H1 (cell line): ENCODE measurements at regions not wholly inside any gene's neighbourhood (a gene's known extent, or its start where the extent isn't known, plus 50 kb on each side); places are given as distances from the start of the nearest gene placed in this dataset.

Experiments
- CTCF ChIA-PET: fragments of 300-600 bp; sonication (Branson Sonifier 250); formaldehyde crosslinking; loops from one replicate; lab custom pipeline; 2021; ENCODE audit not compliant: partially characterized antibody; lab: Charles Lee
- POLR2A ChIA-PET: fragments of 300-600 bp; sonication (Branson Sonifier 250); formaldehyde crosslinking; loops from one replicate; lab custom pipeline; 2021; ENCODE audit warnings: inconsistent platforms; ENCODE audit not compliant: partially characterized antibody; lab: Charles Lee
- DNase-seq, 2 experiments: peaks; one replicate each; pipeline versions ENCODE4 v3.0.0 to v3.0.0-alpha.2; 2010 to 2022; ENCODE audit warnings: low spot score in 2 of 2, low read depth in 1 of 2, mixed read lengths in 1 of 2
- FAIRE-seq: peaks from 2 replicates; lab custom pipeline; 2011; peaks lifted over from hg19 to GRCh38; lab: Jason Lieb, UNC
- H2AFZ ChIP-seq: 2 replicates; pipeline ENCODE4 v1.8.1; 2012; ENCODE audit warnings: low read length, inconsistent platforms
- H2AK5ac ChIP-seq: 2 replicates; pipeline ENCODE4 v1.6.1; 2013; ENCODE audit warnings: low read depth, low read length
- H2BK120ac ChIP-seq: replicated peaks from 2 replicates; pipeline ENCODE3; 2013; ENCODE audit warnings: low read depth, low read length, inconsistent platforms
- H2BK12ac ChIP-seq: 2 replicates; pipeline ENCODE4 v1.6.1; 2013; ENCODE audit warnings: low read depth, low read length
- H2BK15ac ChIP-seq: 2 replicates; pipeline ENCODE4 v1.6.1; 2013; ENCODE audit warnings: low read length
- H2BK20ac ChIP-seq: 2 replicates; pipeline ENCODE4 v1.6.1; 2013; ENCODE audit warnings: low read length
- H2BK5ac ChIP-seq: 2 replicates; pipeline ENCODE4 v1.6.1; 2013; ENCODE audit warnings: low read depth, low read length
- H3K14ac ChIP-seq: 2 replicates; pipeline ENCODE4 v1.6.1; 2013; ENCODE audit warnings: inconsistent platforms; ENCODE audit not compliant: insufficient read length
- H3K18ac ChIP-seq: 2 replicates; pipeline ENCODE4 v1.6.1; 2013; ENCODE audit warnings: low read length; ENCODE audit errors: extremely low read depth
- H3K23ac ChIP-seq: 2 replicates; pipeline ENCODE4 v1.6.1; 2013; ENCODE audit warnings: inconsistent platforms; ENCODE audit not compliant: insufficient read length
- H3K23me2 ChIP-seq: 2 replicates; pipeline ENCODE4 v1.6.1; 2013; ENCODE audit warnings: low read depth, low read length
- H3K27ac ChIP-seq: 2 replicates; pipeline ENCODE4 v1.6.1; 2011; ENCODE audit warnings: low read depth, low read length, inconsistent platforms
- H3K27me3 ChIP-seq, 4 experiments: replicated peaks in 1 of 4; 1 replicate in 1 of 4; 2 replicates in 3 of 4; pipeline versions ENCODE4 v1.6.1 to v1.8.1; 2011 to 2013; ENCODE audit warnings: low read length in 3 of 4, mild to moderate bottlenecking in 3 of 4, inconsistent platforms in 2 of 4, mixed read lengths in 2 of 4, moderate library complexity in 1 of 4; ENCODE audit not compliant: control insufficient read depth in 3 of 4, insufficient read depth in 3 of 4; ENCODE audit errors: extremely low read depth in 1 of 4
- H3K36me3 ChIP-seq, 4 experiments: 2 replicates each; pipeline versions ENCODE4 v1.6.1 to v1.8.1; 2011 to 2013; ENCODE audit warnings: mild to moderate bottlenecking in 4 of 4, low read length in 3 of 4, moderate library complexity in 2 of 4, control low read depth in 1 of 4, inconsistent platforms in 1 of 4; ENCODE audit not compliant: insufficient read depth in 4 of 4, control insufficient read depth in 2 of 4
- H3K4ac ChIP-seq: replicated peaks from 2 replicates; pipeline ENCODE3; 2013; ENCODE audit warnings: low read length, low read depth, mixed read lengths, inconsistent platforms; ENCODE audit not compliant: insufficient read length
- H3K4me1 ChIP-seq, 4 experiments: replicated peaks in 1 of 4; 1 replicate in 1 of 4; 2 replicates in 3 of 4; pipeline versions ENCODE4 v1.6.1 to v1.8.1; 2011 to 2013; ENCODE audit warnings: low read length in 3 of 4, inconsistent platforms in 2 of 4, mixed read lengths in 1 of 4; ENCODE audit not compliant: insufficient read depth in 4 of 4, control insufficient read depth in 3 of 4
- H3K4me2 ChIP-seq, 2 experiments: 2 replicates each; pipeline versions ENCODE4 v1.6.1 to v1.8.1; 2011 to 2013; ENCODE audit warnings: low read depth in 2 of 2, low read length in 2 of 2, control low read depth in 1 of 2, inconsistent platforms in 1 of 2, mild to moderate bottlenecking in 1 of 2; ENCODE audit not compliant: insufficient read depth in 1 of 2
- H3K4me3 ChIP-seq, 4 experiments: fragments of 200-600, 300-600 bp in 1 of 4; sonication (generic), shearing (Covaris generic), sonication (Bioruptor Twin) in 1 of 4; 2 replicates each; pipeline versions ENCODE4 v1.5.1 to v1.8.1; 2011 to 2016; ENCODE audit warnings: low read length in 4 of 4, low read depth in 3 of 4, control low read depth in 2 of 4, inconsistent platforms in 2 of 4, mild to moderate bottlenecking in 2 of 4, mixed read lengths in 1 of 4, moderate library complexity in 1 of 4; ENCODE audit not compliant: insufficient read depth in 2 of 4; ENCODE audit errors: extremely low read depth in 1 of 4
- H3K56ac ChIP-seq: replicated peaks from 2 replicates; pipeline ENCODE3; 2013; ENCODE audit warnings: low read depth, mild to moderate bottlenecking, mixed read lengths, low read length, inconsistent platforms; ENCODE audit not compliant: insufficient read length
- H3K79me1 ChIP-seq: 2 replicates; pipeline ENCODE4 v1.6.1; 2013; ENCODE audit warnings: low read depth, low read length, control low read depth
- H3K79me2 ChIP-seq, 2 experiments: 2 replicates each; pipeline versions ENCODE4 v1.6.1 to v1.8.1; 2012 to 2013; ENCODE audit warnings: low read length in 2 of 2, mild to moderate bottlenecking in 2 of 2, inconsistent platforms in 1 of 2; ENCODE audit not compliant: insufficient read depth in 2 of 2, control insufficient read depth in 1 of 2
- H3K9ac ChIP-seq, 4 experiments: replicated peaks in 1 of 4; 1 replicate in 1 of 4; 2 replicates in 3 of 4; pipeline versions ENCODE4 v1.6.1 to v1.8.1; 2011 to 2013; ENCODE audit warnings: low read depth in 3 of 4, low read length in 3 of 4, control low read depth in 2 of 4, mild to moderate bottlenecking in 2 of 4, moderate library complexity in 2 of 4, inconsistent platforms in 1 of 4; ENCODE audit errors: extremely low read depth in 1 of 4
- H3K9me3 ChIP-seq, 2 experiments: 2 replicates each; pipeline versions ENCODE4 v1.6.1 to v1.8.1; 2012 to 2013; ENCODE audit warnings: mild to moderate bottlenecking in 2 of 2, moderate library complexity in 2 of 2, control low read depth in 1 of 2, inconsistent platforms in 1 of 2, low read depth in 1 of 2, low read length in 1 of 2, mixed read lengths in 1 of 2; ENCODE audit not compliant: insufficient read depth in 2 of 2
- H4K20me1 ChIP-seq, 2 experiments: replicated peaks in 1 of 2; 2 replicates each; pipeline versions ENCODE3 to v1.8.1; 2011 to 2013; ENCODE audit warnings: inconsistent platforms in 2 of 2, low read length in 2 of 2, mild to moderate bottlenecking in 1 of 2; ENCODE audit not compliant: insufficient read depth in 2 of 2, control insufficient read depth in 1 of 2
- H4K5ac ChIP-seq: 2 replicates; pipeline ENCODE4 v1.6.1; 2013; ENCODE audit warnings: low read length, low read depth, mixed read lengths, inconsistent platforms; ENCODE audit not compliant: insufficient read length
- H4K8ac ChIP-seq: 2 replicates; pipeline ENCODE4 v1.8.0; 2013; ENCODE audit warnings: mild to moderate bottlenecking, moderate library complexity, low read length, inconsistent platforms; ENCODE audit not compliant: insufficient read depth; ENCODE audit errors: extremely low read depth
- H4K91ac ChIP-seq: replicated peaks from 2 replicates; pipeline ENCODE3; 2013; ENCODE audit warnings: low read length, mixed read lengths, inconsistent platforms; ENCODE audit not compliant: insufficient read length
- ASH2L ChIP-seq: fragments of 200-600, 300-600 bp; sonication (generic); IDR thresholded peaks from one replicate; pipeline ENCODE4 v1.7.1; 2017; ENCODE audit warnings: low read length
- BRCA1 ChIP-seq: IDR thresholded peaks from 2 replicates; pipeline ENCODE4 v1.6.1; 2012; ENCODE audit warnings: low read depth, low read length, improper control_type of control experiment
- HDAC6 ChIP-seq: IDR thresholded peaks from one replicate; pipeline ENCODE4 v1.7.1; 2012; ENCODE audit warnings: low read depth, mild to moderate bottlenecking, inconsistent platforms, low read length, moderate library complexity
- KDM4A ChIP-seq: IDR thresholded peaks from one replicate; pipeline ENCODE4 v1.7.1; 2012; ENCODE audit warnings: low read depth, mild to moderate bottlenecking, moderate library complexity, low read length, inconsistent platforms; ENCODE audit not compliant: severe bottlenecking
- NRF1 ChIP-seq: IDR thresholded peaks from 2 replicates; pipeline ENCODE4 v1.6.1; 2011; ENCODE audit warnings: mild to moderate bottlenecking, low read depth, low read length, improper control_type of control experiment
- SP1 ChIP-seq: IDR thresholded peaks from 2 replicates; pipeline ENCODE4 v1.6.1; 2011; ENCODE audit warnings: low read depth, low read length
- SUZ12 ChIP-seq: fragments of 200-600 bp; sonication (generic); IDR thresholded peaks from 2 replicates; pipeline ENCODE4 v1.6.1; 2012; ENCODE audit warnings: mild to moderate bottlenecking, inconsistent platforms, low read length, moderate library complexity, mixed read lengths

GRCh38 chr14:28102001-28102400 lies 664.6 kb upstream of the FOXG1 start:
- no peak overlapping the region for H2BK120ac ChIP-seq
- no peak overlapping the region for H2BK15ac ChIP-seq
- POLR2A ChIA-PET: no interaction called here
- H3K36me3 ChIP-seq: no peaks in the 10 kb centered on the region
- no peak overlapping the region for H3K9ac ChIP-seq
- H4K91ac ChIP-seq: no peak overlapping the region
- TF ChIP-seq BRCA1 (no peak), KDM4A (no peak), SP1 (no peak), ASH2L (no peak), HDAC6 (no peak), NRF1 (no peak), SUZ12 (no peak)
- TF ChIP-seq, all 59 proteins: peak for 0
- no peaks in the 10 kb centered on the region for H3K79me1 ChIP-seq
- no peak overlapping the region for H3K18ac ChIP-seq
- H2BK20ac ChIP-seq: no peak overlapping the region
- H3K23me2 ChIP-seq: no peaks in the 10 kb centered on the region
- H3K27me3 ChIP-seq: no peaks in the 10 kb centered on the region
- no peaks in the 10 kb centered on the region for H3K4me1 ChIP-seq
- no peak overlapping the region for H2BK12ac ChIP-seq
- H2BK5ac ChIP-seq: no peak overlapping the region
- H3K14ac ChIP-seq: no peak overlapping the region
- H4K5ac ChIP-seq: no peak overlapping the region
- no peak overlapping the region for H3K27ac ChIP-seq
- no peak overlapping the region for H2AK5ac ChIP-seq
- no peak overlapping the region for H2AFZ ChIP-seq
- H4K8ac ChIP-seq: no peak overlapping the region
- H3K4me3 ChIP-seq: no peak overlapping the region
- H3K56ac ChIP-seq: no peak overlapping the region
- no peak overlapping the region for H3K23ac ChIP-seq
- H3K4me2 ChIP-seq: no peak overlapping the region
- no peaks in the 10 kb centered on the region for H3K9me3 ChIP-seq
- FAIRE-seq: no peak
- no peak for DNase-seq
- CTCF ChIA-PET: no interaction called here
- no peaks in the 10 kb centered on the region for H4K20me1 ChIP-seq
- no peak overlapping the region for H3K4ac ChIP-seq
- no peaks in the 10 kb centered on the region for H3K79me2 ChIP-seq
